ENCODE measurements at regions not wholly inside any gene's neighbourhood (a gene's known extent, or its start where the extent isn't known, plus 50 kb on each side); places are given as distances from the start of the nearest gene placed in this dataset.

GRCh38 chr11:86141727-86142126, 72.8 kb upstream of the PICALM start:
- Histone ChIP-seq H3K36me3 (replicated peaks in 1 of 2; ENCODE audit: control extremely low read depth in 1 of 2, control insufficient read depth in 1 of 2, extremely low read depth in 1 of 2, insufficient read depth in 2 of 2, low read length in 1 of 2) (no peaks in the 10 kb centered on the region), H3K4me2 (replicated peaks; ENCODE audit: low read depth, low read length, poor library complexity, severe bottlenecking) (no peak overlapping the region), H3K79me2 (ENCODE audit: control insufficient read depth, insufficient read depth, low read length) (no peaks in the 10 kb centered on the region), H3K27ac (ENCODE audit: low read length in 2 of 2) (no peak overlapping the region), H3K9me3 (ENCODE audit: control extremely low read depth in 1 of 3, control insufficient read depth in 2 of 3, insufficient read depth in 1 of 3, low read length in 2 of 3) (no peaks in the 10 kb centered on the region), H3K4me3 (ENCODE audit: control extremely low read depth in 1 of 5, extremely low read depth in 1 of 5, insufficient read depth in 1 of 5, low read depth in 2 of 5, low read length in 4 of 5) (no peak overlapping the region), H3K4me1 (ENCODE audit: control insufficient read depth in 2 of 2, insufficient read depth in 2 of 2, low read length in 2 of 2) (peaks cover 7 to 21% of the 10 kb centered on the region in 2 donors), H3K9ac (ENCODE audit: low read length) (no peak overlapping the region), H2AFZ (ENCODE audit: insufficient read depth, low read depth, low read length, poor library complexity, severe bottlenecking) (no peak overlapping the region), H3K27me3 (replicated peaks in 1 of 4; ENCODE audit: control extremely low read depth in 1 of 4, control insufficient read depth in 3 of 4, insufficient read depth in 4 of 4, low read length in 3 of 4) (no peaks in the 10 kb centered on the region), H4K20me1 (ENCODE audit: control insufficient read depth, insufficient read depth, low read length, poor library complexity, severe bottlenecking) (no peaks in the 10 kb centered on the region)
- CTCF ChIA-PET = interaction anchor here (1.5 kb wide), 1 partner anchor 100 kb away, joined by 3 read pairs; no protein-coding TSS in a partner anchor
- no peaks in the 10 kb centered on the region for H3K27me3 Mint-ChIP-seq
- TF ChIP-seq EZH2 (IDR thresholded peaks at IDR 0.05; ENCODE audit: borderline replicate concordance, insufficient read depth, low read depth, low read length, poor library complexity, severe bottlenecking) = no peak
- TF ChIP-seq CTCF (IDR thresholded peaks at IDR 0.05) = no peak
- H3K27ac Mint-ChIP-seq = no peak overlapping the region
- WGBS (ENCODE audit: insufficient coverage) = no CpG with 5 or more reads among the region's 1 CpG
- POLR2A ChIA-PET = no interaction called here
- ATAC-seq (ENCODE audit: low read depth) = no peak
- no peak overlapping the region for H3K4me3 Mint-ChIP-seq
- DNase-seq = no peak
- peaks cover 2% of the 10 kb centered on the region for H3K9me3 Mint-ChIP-seq (ENCODE audit: insufficient read depth)
- peaks cover 22% of the 10 kb centered on the region for H3K4me1 Mint-ChIP-seq
- intact Hi-C loops (cut with micrococcal nuclease) = no loop called here

GRCh38 chr11:86140334-86140990, 71.6 kb upstream of the PICALM start:
- no peaks in the 10 kb centered on the region for H3K27me3 ChIP-seq (replicated peaks in 1 of 4; ENCODE audit: control extremely low read depth in 1 of 4, control insufficient read depth in 3 of 4, insufficient read depth in 4 of 4, low read length in 3 of 4)
- DNase-seq (no peak), ATAC-seq (ENCODE audit: low read depth) (no peak)
- no peak overlapping the region for H3K4me3 Mint-ChIP-seq
- no peak overlapping the region for H3K27ac Mint-ChIP-seq
- no peak overlapping the region for H3K27ac ChIP-seq (ENCODE audit: low read length in 2 of 2)
- intact Hi-C loops (cut with micrococcal nuclease) = no loop called here
- TF ChIP-seq EZH2 (IDR thresholded peaks at IDR 0.05; ENCODE audit: borderline replicate concordance, insufficient read depth, low read depth, low read length, poor library complexity, severe bottlenecking) (no peak), CTCF (IDR thresholded peaks at IDR 0.05) (no peak)
- H3K9me3 ChIP-seq (ENCODE audit: control extremely low read depth in 1 of 3, control insufficient read depth in 2 of 3, insufficient read depth in 1 of 3, low read length in 2 of 3) = no peaks in the 10 kb centered on the region
- no peaks in the 10 kb centered on the region for H4K20me1 ChIP-seq (ENCODE audit: control insufficient read depth, insufficient read depth, low read length, poor library complexity, severe bottlenecking)
- no peak overlapping the region for H3K9ac ChIP-seq (ENCODE audit: low read length)
- no peak overlapping the region for H2AFZ ChIP-seq (ENCODE audit: insufficient read depth, low read depth, low read length, poor library complexity, severe bottlenecking)
- peaks cover 22% of the 10 kb centered on the region for H3K4me1 Mint-ChIP-seq
- no peaks in the 10 kb centered on the region for H3K79me2 ChIP-seq (ENCODE audit: control insufficient read depth, insufficient read depth, low read length)
- H3K9me3 Mint-ChIP-seq (ENCODE audit: insufficient read depth) = peaks cover 2% of the 10 kb centered on the region
- 97% methylated on average over 6 of the region's 10 CpGs for WGBS (ENCODE audit: insufficient coverage)
- CTCF ChIA-PET = interaction anchor here (1.2 kb wide), 1 partner anchor 99 kb away, joined by 6 read pairs; no protein-coding TSS in a partner anchor
- H3K27me3 Mint-ChIP-seq = no peaks in the 10 kb centered on the region
- no peak overlapping the region for H3K4me3 ChIP-seq (ENCODE audit: control extremely low read depth in 1 of 5, extremely low read depth in 1 of 5, insufficient read depth in 1 of 5, low read depth in 2 of 5, low read length in 4 of 5)
- peaks cover 7 to 21% of the 10 kb centered on the region in 2 donors for H3K4me1 ChIP-seq (ENCODE audit: control insufficient read depth in 2 of 2, insufficient read depth in 2 of 2, low read length in 2 of 2)
- POLR2A ChIA-PET = interaction anchor here (0.6 kb wide), 1 partner anchor 248 kb away, joined by 3 read pairs; no protein-coding TSS in a partner anchor
- H3K36me3 ChIP-seq (replicated peaks in 1 of 2; ENCODE audit: control extremely low read depth in 1 of 2, control insufficient read depth in 1 of 2, extremely low read depth in 1 of 2, insufficient read depth in 2 of 2, low read length in 1 of 2) = no peaks in the 10 kb centered on the region
- no peak overlapping the region for H3K4me2 ChIP-seq (replicated peaks; ENCODE audit: low read depth, low read length, poor library complexity, severe bottlenecking)
